Natural killer cell (primary cell): ENCODE measurements at regions not wholly inside any gene's neighbourhood (a gene's known extent, or its start where the extent isn't known, plus 50 kb on each side); places are given as distances from the start of the nearest gene placed in this dataset.

ENCODE experiments used
- ATAC-seq, 3 donors: fragments of 150-1000 bp in 2 of 3; fragments of 200-7000 bp in 1 of 3; cut with Tn5 transposase; 1 replicate in 1 of 3; 2 replicates in 2 of 3; pipeline ENCODE4 v1.10.0; 2021; ENCODE audit warnings: mild to moderate bottlenecking in 2 of 3, moderate library complexity in 2 of 3
- DNase-seq, 2 donors: peaks; one replicate each; pipeline versions ENCODE4 v3.0.0 to v3.0.0-alpha.2; 2013 to 2021; ENCODE audit warnings: mixed read lengths in 1 of 2
- H3K27ac ChIP-seq: one replicate; pipeline ENCODE4 v1.5.1; 2013; ENCODE audit warnings: mild to moderate bottlenecking, low read length
- H3K27me3 ChIP-seq: one replicate; pipeline ENCODE4 v1.6.1; 2013; ENCODE audit warnings: low read length; ENCODE audit not compliant: control insufficient read depth, insufficient read depth
- H3K36me3 ChIP-seq: one replicate; pipeline ENCODE4 v1.6.1; 2013; ENCODE audit warnings: low read length; ENCODE audit not compliant: control insufficient read depth, insufficient read depth
- H3K4me1 ChIP-seq: one replicate; pipeline ENCODE4 v1.6.1; 2013; ENCODE audit warnings: low read length; ENCODE audit not compliant: control insufficient read depth, insufficient read depth
- H3K4me3 ChIP-seq: one replicate; pipeline ENCODE4 v1.5.1; 2013; ENCODE audit warnings: low read length
- H3K9me3 ChIP-seq: one replicate; pipeline ENCODE4 v1.6.1; 2013; ENCODE audit warnings: low read length; ENCODE audit not compliant: control insufficient read depth, insufficient read depth
- H3K27ac Mint-ChIP-seq, 2 donors: one replicate each; pipeline ENCODE4 v1.8.0; 2022; ENCODE audit warnings: mild to moderate bottlenecking in 2 of 2, mixed read lengths in 2 of 2, moderate library complexity in 1 of 2
- H3K27me3 Mint-ChIP-seq, 2 donors: one replicate each; pipeline ENCODE4 v1.8.0; 2022; ENCODE audit warnings: low read depth in 2 of 2, mixed read lengths in 2 of 2
- H3K36me3 Mint-ChIP-seq: one replicate; pipeline ENCODE4 v1.8.0; 2022; ENCODE audit warnings: mixed read lengths
- H3K4me1 Mint-ChIP-seq, 2 donors: one replicate each; pipeline ENCODE4 v1.8.0; 2022; ENCODE audit warnings: mixed read lengths in 2 of 2
- H3K4me3 Mint-ChIP-seq: one replicate; pipeline ENCODE4 v1.8.0; 2022; ENCODE audit warnings: mild to moderate bottlenecking, moderate library complexity, mixed read lengths
- H3K9me3 Mint-ChIP-seq, 2 donors: one replicate each; pipeline ENCODE4 v1.8.0; 2022; ENCODE audit warnings: mixed read lengths in 2 of 2
- WGBS: methylation state at CpG from one replicate; pipeline ENCODE4 v1.1.7; 2013; ENCODE audit warnings: missing lambda C conversion rate; ENCODE audit not compliant: insufficient coverage; 5-methylcytosine and 5-hydroxymethylcytosine counted together
- intact Hi-C: fragments of 100-400 bp; cut with micrococcal nuclease; formaldehyde crosslinking; loops from one replicate; pipeline ENCODE4 v1.14.2; 2022
- TF ChIP-seq, protein P1 (sequence below): fragments of 200-600 bp; IDR thresholded peaks from one replicate; pipeline ENCODE4 v1.8.0; 2022; ENCODE audit warnings: antibody characterized with exemption

DNA sequence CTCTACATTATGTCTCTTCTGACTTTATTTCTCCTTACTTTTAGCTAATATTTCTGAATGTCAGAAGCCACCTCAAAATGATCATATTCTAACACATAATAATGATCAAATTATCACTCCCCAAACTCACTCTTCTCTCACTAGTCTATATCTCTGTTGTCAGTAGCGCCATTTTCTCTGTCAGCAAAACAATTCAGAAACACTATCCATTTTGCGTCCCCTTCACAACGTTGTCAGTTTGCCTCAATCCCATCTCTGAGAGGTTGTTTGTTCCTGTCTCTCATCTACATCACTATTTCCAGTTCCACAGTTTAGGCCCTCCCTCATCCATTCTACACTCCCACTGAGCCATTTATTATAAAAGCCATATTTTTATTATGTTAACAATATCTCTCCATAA, 1376.3 kb upstream of the ACVR2A start:
- DNase-seq: no peak

DNA sequence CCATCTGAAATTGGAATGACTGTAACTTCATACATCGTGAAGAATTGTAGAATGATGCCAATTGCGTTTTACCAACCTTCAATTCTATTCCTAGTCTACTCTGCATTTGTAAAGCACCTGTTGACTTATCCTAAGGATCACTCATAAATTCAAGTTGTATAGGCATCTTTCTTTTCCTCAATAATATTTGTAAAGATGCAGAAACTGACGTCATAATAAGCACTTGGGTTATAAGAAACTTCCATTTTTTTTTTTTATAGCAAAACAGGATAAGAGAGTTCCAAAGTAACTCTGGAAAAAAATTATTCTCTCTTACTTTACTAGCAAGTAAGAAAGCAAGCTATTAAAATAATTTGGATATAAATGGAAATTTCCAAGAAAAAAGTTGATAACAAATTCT, 1377.4 kb upstream of the ACVR2A start:
- Mint-ChIP-seq H3K9me3 (peaks cover 18% of the 10 kb centered on the region in 2 donors), H3K27ac (no peak overlapping the region), H3K4me3 (no peak overlapping the region), H3K4me1 (no peaks in the 10 kb centered on the region), H3K36me3 (no peaks in the 10 kb centered on the region), H3K27me3 (no peaks in the 10 kb centered on the region)
- no peaks in the 10 kb centered on the region for H3K4me1 ChIP-seq
- no peak for DNase-seq
- WGBS: 90% methylated on average over 2 of the region's 3 CpGs
- intact Hi-C loops: no loop called here
- H3K9me3 ChIP-seq: peaks cover 11% of the 10 kb centered on the region
- no peak for ATAC-seq
- TF ChIP-seq, protein P1, sequence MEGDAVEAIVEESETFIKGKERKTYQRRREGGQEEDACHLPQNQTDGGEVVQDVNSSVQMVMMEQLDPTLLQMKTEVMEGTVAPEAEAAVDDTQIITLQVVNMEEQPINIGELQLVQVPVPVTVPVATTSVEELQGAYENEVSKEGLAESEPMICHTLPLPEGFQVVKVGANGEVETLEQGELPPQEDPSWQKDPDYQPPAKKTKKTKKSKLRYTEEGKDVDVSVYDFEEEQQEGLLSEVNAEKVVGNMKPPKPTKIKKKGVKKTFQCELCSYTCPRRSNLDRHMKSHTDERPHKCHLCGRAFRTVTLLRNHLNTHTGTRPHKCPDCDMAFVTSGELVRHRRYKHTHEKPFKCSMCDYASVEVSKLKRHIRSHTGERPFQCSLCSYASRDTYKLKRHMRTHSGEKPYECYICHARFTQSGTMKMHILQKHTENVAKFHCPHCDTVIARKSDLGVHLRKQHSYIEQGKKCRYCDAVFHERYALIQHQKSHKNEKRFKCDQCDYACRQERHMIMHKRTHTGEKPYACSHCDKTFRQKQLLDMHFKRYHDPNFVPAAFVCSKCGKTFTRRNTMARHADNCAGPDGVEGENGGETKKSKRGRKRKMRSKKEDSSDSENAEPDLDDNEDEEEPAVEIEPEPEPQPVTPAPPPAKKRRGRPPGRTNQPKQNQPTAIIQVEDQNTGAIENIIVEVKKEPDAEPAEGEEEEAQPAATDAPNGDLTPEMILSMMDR: no peak
- no peak overlapping the region for H3K27ac ChIP-seq
- no peak overlapping the region for H3K4me3 ChIP-seq
- H3K36me3 ChIP-seq: no peaks in the 10 kb centered on the region
- no peaks in the 10 kb centered on the region for H3K27me3 ChIP-seq

More for the DNA sequence above, 1376.3 kb upstream of the ACVR2A start:
- H3K9me3 ChIP-seq: peaks cover 11% of the 10 kb centered on the region
- TF ChIP-seq, protein P1: no peak
- no peaks in the 10 kb centered on the region for H3K36me3 ChIP-seq
- H3K27ac Mint-ChIP-seq: no peak overlapping the region
- H3K4me3 ChIP-seq: no peak overlapping the region
- H3K4me3 Mint-ChIP-seq: no peak overlapping the region
- WGBS: 88% methylated on average over 3 of the region's 3 CpGs
- intact Hi-C loops: no loop called here
- no peaks in the 10 kb centered on the region for H3K27me3 Mint-ChIP-seq
- H3K27me3 ChIP-seq: no peaks in the 10 kb centered on the region
- H3K27ac ChIP-seq: no peak overlapping the region
- peaks cover 14% of the 10 kb centered on the region in 2 donors for H3K9me3 Mint-ChIP-seq
- no peaks in the 10 kb centered on the region for H3K4me1 Mint-ChIP-seq
- no peaks in the 10 kb centered on the region for H3K4me1 ChIP-seq
- H3K36me3 Mint-ChIP-seq: no peaks in the 10 kb centered on the region
- ATAC-seq: no peak

DNA sequence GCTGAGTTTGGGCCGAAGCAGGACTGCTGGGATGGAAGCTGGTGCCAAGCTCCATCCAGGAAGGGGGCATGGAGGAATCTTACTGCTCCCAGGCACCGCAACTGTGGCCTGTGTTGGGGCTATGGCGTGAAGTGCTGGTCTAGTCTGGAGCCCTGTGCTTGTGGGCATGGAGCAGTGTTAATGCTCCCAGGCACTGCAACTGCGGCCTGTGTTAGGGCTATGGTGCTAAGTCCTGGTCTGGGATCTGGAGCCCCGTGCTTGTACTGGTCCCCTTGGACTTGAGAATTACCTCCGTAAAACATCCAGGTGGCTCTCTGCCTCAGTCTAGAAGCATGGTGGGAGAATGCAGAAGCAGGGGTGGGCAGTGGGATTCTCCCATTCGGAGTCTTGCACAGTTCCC, 1379.4 kb upstream of the ACVR2A start:
- ATAC-seq: no peak
- Histone ChIP-seq H3K27me3 (no peaks in the 10 kb centered on the region), H3K4me3 (no peak overlapping the region), H3K27ac (no peak overlapping the region), H3K36me3 (no peaks in the 10 kb centered on the region), H3K9me3 (peaks cover 11% of the 10 kb centered on the region), H3K4me1 (no peaks in the 10 kb centered on the region)
- H3K4me1 Mint-ChIP-seq: no peaks in the 10 kb centered on the region
- H3K9me3 Mint-ChIP-seq: peaks cover 24 to 25% of the 10 kb centered on the region in 2 donors
- intact Hi-C loops: no loop called here
- WGBS: 93% methylated on average over 7 of the region's 7 CpGs
- no peaks in the 10 kb centered on the region for H3K27me3 Mint-ChIP-seq
- H3K4me3 Mint-ChIP-seq: no peak overlapping the region
- no peak for DNase-seq
- no peaks in the 10 kb centered on the region for H3K36me3 Mint-ChIP-seq
- TF ChIP-seq, protein P1: no peak
- H3K27ac Mint-ChIP-seq: no peak overlapping the region

DNA sequence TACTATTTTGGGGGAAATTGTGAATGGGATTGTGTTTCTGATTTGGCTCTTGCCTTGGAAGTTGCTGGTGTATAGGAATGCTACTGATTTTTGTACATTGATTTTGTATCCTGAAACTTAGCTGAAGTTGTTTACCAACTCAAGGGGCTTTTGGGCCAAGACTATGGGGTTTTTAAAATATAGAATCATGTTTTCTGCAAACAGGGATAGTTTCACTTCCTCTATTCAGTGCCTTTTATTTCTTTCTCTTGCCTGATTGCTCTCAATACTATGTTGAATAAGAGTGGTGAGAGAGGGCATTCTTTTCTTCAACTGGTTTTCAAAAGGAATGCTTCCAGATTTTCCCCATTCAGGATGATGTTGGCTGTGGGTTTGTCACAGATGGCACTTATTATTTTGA, 1383.8 kb upstream of the ACVR2A start:
- Mint-ChIP-seq H3K36me3 (no peaks in the 10 kb centered on the region), H3K27ac (no peak overlapping the region), H3K4me1 (no peaks in the 10 kb centered on the region), H3K4me3 (no peak overlapping the region), H3K9me3 (peaks cover 21 to 30% of the 10 kb centered on the region in 2 donors), H3K27me3 (no peaks in the 10 kb centered on the region)
- H3K27me3 ChIP-seq: no peaks in the 10 kb centered on the region
- H3K36me3 ChIP-seq: no peaks in the 10 kb centered on the region
- H3K27ac ChIP-seq: no peak overlapping the region
- intact Hi-C loops: no loop called here
- TF ChIP-seq, protein P1: no peak
- ATAC-seq: no peak
- no peak overlapping the region for H3K4me3 ChIP-seq
- no peaks in the 10 kb centered on the region for H3K4me1 ChIP-seq
- H3K9me3 ChIP-seq: peaks cover 18% of the 10 kb centered on the region
- no peak for DNase-seq
